VCaP (cell line): ENCODE measurements at regions not wholly inside any gene's neighbourhood (a gene's known extent, or its start where the extent isn't known, plus 50 kb on each side); places are given as distances from the start of the nearest gene placed in this dataset.

Source experiments
- H3K27ac ChIP-seq: fragments of 450-650 bp; 2 replicates; pipeline ENCODE4 v1.5.1; 2017
- CTCF ChIP-seq: fragments of 450-650 bp; conservative IDR thresholded peaks from 2 replicates; pipeline ENCODE4 v1.5.1; 2017; ENCODE audit warnings: mild to moderate bottlenecking, moderate library complexity

GRCh38 chr11:91585035-91585801 is 639.4 kb upstream of the FAT3 start:
- H3K27ac ChIP-seq = no peak overlapping the region
- TF ChIP-seq CTCF = no peak

GRCh38 chr11:91563176-91563575 is 661.4 kb upstream of the FAT3 start:
- TF ChIP-seq CTCF = no peak
- no peak overlapping the region for H3K27ac ChIP-seq

GRCh38 chr11:91560434-91560833 is 664.2 kb upstream of the FAT3 start:
- no peak for TF ChIP-seq CTCF
- no peak overlapping the region for H3K27ac ChIP-seq

- no peak overlapping the region for H3K27ac ChIP-seq
- no peak for TF ChIP-seq CTCF
Measured at GRCh38 chr11:91538065-91538464, 686.6 kb upstream of the FAT3 start.

- TF ChIP-seq CTCF = no peak
- H3K27ac ChIP-seq = no peak overlapping the region
Measured at GRCh38 chr11:91536366-91536765, 688.3 kb upstream of the FAT3 start.

- TF ChIP-seq CTCF = no peak
- H3K27ac ChIP-seq = no peak overlapping the region
Measured at GRCh38 chr11:91528965-91529364, 695.7 kb upstream of the FAT3 start.

- no peak overlapping the region for H3K27ac ChIP-seq
- peak; percentile 40 for TF ChIP-seq CTCF
Measured at GRCh38 chr11:91527380-91528030, 697.1 kb upstream of the FAT3 start.
